ENCODE measurements at regions not wholly inside any gene's neighbourhood (a gene's known extent, or its start where the extent isn't known, plus 50 kb on each side); places are given as distances from the start of the nearest gene placed in this dataset.

GRCh38 chr4:112023402-112023950 is 121.8 kb upstream of the FAM241A start:
- Histone ChIP-seq H3K4me2 (ENCODE audit: low read length) (no peak overlapping the region), H3K9ac (ENCODE audit: low read length) (no peak overlapping the region), H3K79me2 (replicated peaks; ENCODE audit: insufficient read depth, low read length) (no peaks in the 10 kb centered on the region), H3K4me3 (ENCODE audit: low read length) (no peak overlapping the region), H3K9me3 (ENCODE audit: low read length) (no peaks in the 10 kb centered on the region), H3K9me2 (ENCODE audit: insufficient read depth, low read length) (no peaks in the 10 kb centered on the region), H3F3A (ENCODE audit: insufficient read depth, low read length, poor library complexity, severe bottlenecking) (no peaks in the 10 kb centered on the region), H3K36me3 (ENCODE audit: insufficient read depth, low read length) (no peaks in the 10 kb centered on the region), H2AFZ (ENCODE audit: low read depth, low read length) (no peak overlapping the region), H3K27ac (ENCODE audit: low read length) (no peak overlapping the region), H4K20me1 (ENCODE audit: insufficient read depth) (no peaks in the 10 kb centered on the region), H3K27me3 (ENCODE audit: insufficient read depth, low read depth, low read length) (no peaks in the 10 kb centered on the region)
- TF ChIP-seq EZH2 (IDR thresholded peaks at IDR 0.05; ENCODE audit: borderline replicate concordance, insufficient read depth, low read length, poor library complexity, severe bottlenecking) = no peak
- TF ChIP-seq RAD21 (conservative IDR thresholded peaks at IDR 0.05) = no peak
- TF ChIP-seq REST (IDR thresholded peaks at IDR 0.05; ENCODE audit: borderline replicate concordance) = no peak
- no peak for TF ChIP-seq MXI1 (conservative IDR thresholded peaks at IDR 0.05; ENCODE audit: poor library complexity, severe bottlenecking)
- TF ChIP-seq, protein P1, sequence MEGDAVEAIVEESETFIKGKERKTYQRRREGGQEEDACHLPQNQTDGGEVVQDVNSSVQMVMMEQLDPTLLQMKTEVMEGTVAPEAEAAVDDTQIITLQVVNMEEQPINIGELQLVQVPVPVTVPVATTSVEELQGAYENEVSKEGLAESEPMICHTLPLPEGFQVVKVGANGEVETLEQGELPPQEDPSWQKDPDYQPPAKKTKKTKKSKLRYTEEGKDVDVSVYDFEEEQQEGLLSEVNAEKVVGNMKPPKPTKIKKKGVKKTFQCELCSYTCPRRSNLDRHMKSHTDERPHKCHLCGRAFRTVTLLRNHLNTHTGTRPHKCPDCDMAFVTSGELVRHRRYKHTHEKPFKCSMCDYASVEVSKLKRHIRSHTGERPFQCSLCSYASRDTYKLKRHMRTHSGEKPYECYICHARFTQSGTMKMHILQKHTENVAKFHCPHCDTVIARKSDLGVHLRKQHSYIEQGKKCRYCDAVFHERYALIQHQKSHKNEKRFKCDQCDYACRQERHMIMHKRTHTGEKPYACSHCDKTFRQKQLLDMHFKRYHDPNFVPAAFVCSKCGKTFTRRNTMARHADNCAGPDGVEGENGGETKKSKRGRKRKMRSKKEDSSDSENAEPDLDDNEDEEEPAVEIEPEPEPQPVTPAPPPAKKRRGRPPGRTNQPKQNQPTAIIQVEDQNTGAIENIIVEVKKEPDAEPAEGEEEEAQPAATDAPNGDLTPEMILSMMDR (IDR thresholded peaks at IDR 0.05; ENCODE audit: poor library complexity, severe bottlenecking) = no peak
- TF ChIP-seq TAF1 (IDR thresholded peaks at IDR 0.05; ENCODE audit: low read depth) = no peak
- no peak for TF ChIP-seq POLR2AphosphoS5 (IDR thresholded peaks at IDR 0.05)
- no peak for TF ChIP-seq EP300 (conservative IDR thresholded peaks at IDR 0.05; ENCODE audit: poor library complexity, severe bottlenecking)
- TF ChIP-seq SMC3 (conservative IDR thresholded peaks at IDR 0.05; ENCODE audit: poor library complexity) = no peak

GRCh38 chr4:112026058-112026457 is 119.2 kb upstream of the FAM241A start:
- Histone ChIP-seq H4K20me1 (ENCODE audit: insufficient read depth) (no peaks in the 10 kb centered on the region), H3K27ac (ENCODE audit: low read length) (no peak overlapping the region), H3K9ac (ENCODE audit: low read length) (no peak overlapping the region), H3K9me2 (ENCODE audit: insufficient read depth, low read length) (no peaks in the 10 kb centered on the region), H3F3A (ENCODE audit: insufficient read depth, low read length, poor library complexity, severe bottlenecking) (no peaks in the 10 kb centered on the region), H3K79me2 (replicated peaks; ENCODE audit: insufficient read depth, low read length) (no peaks in the 10 kb centered on the region), H3K9me3 (ENCODE audit: low read length) (no peaks in the 10 kb centered on the region), H3K4me2 (ENCODE audit: low read length) (no peak overlapping the region), H3K36me3 (ENCODE audit: insufficient read depth, low read length) (no peaks in the 10 kb centered on the region), H3K27me3 (ENCODE audit: insufficient read depth, low read depth, low read length) (no peaks in the 10 kb centered on the region), H3K4me3 (ENCODE audit: low read length) (no peak overlapping the region), H2AFZ (ENCODE audit: low read depth, low read length) (no peak overlapping the region)
- TF ChIP-seq POLR2AphosphoS5 (IDR thresholded peaks at IDR 0.05) (no peak), EZH2 (IDR thresholded peaks at IDR 0.05; ENCODE audit: borderline replicate concordance, insufficient read depth, low read length, poor library complexity, severe bottlenecking) (no peak)
- TF ChIP-seq, protein P1 (IDR thresholded peaks at IDR 0.05; ENCODE audit: poor library complexity, severe bottlenecking) = no peak
